NCI-H510A (cell line): ENCODE measurements at regions not wholly inside any gene's neighbourhood (a gene's known extent, or its start where the extent isn't known, plus 50 kb on each side); places are given as distances from the start of the nearest gene placed in this dataset.

Source experiments
- DNase-seq: peaks from one replicate; lab custom pipeline; 2025; lab: John Stamatoyannopoulos, UW

- DNase-seq = no peak
These were observed 307.2 kb downstream of the GADD45G start for GRCh38 chr9:89911721-89912604.

- no peak for DNase-seq
These were observed 307.8 kb downstream of the GADD45G start for GRCh38 chr9:89912605-89912953.

GRCh38 chr9:89915187-89915586 is 310.4 kb downstream of the GADD45G start:
- no peak for DNase-seq

GRCh38 chr9:89916001-89916597 is 311.3 kb downstream of the GADD45G start:
- DNase-seq = no peak

GRCh38 chr9:89917861-89918260 is 313.0 kb downstream of the GADD45G start:
- DNase-seq = no peak

GRCh38 chr9:89919171-89919681 is 314.4 kb downstream of the GADD45G start:
- DNase-seq = peak; percentile 86

- no peak for DNase-seq
These were observed 315.3 kb downstream of the GADD45G start for GRCh38 chr9:89920131-89920530.

- no peak for DNase-seq
These were observed 316.1 kb downstream of the GADD45G start for GRCh38 chr9:89920951-89921350.

- no peak for DNase-seq
These were observed 317.3 kb downstream of the GADD45G start for GRCh38 chr9:89922099-89922498.

GRCh38 chr9:89923174-89923573 is 318.4 kb downstream of the GADD45G start:
- DNase-seq = no peak

GRCh38 chr9:89923961-89924504 is 319.2 kb downstream of the GADD45G start:
- DNase-seq = no peak

GRCh38 chr9:89924611-89925010 is 319.8 kb downstream of the GADD45G start:
- no peak for DNase-seq

GRCh38 chr9:89926167-89926566 is 321.4 kb downstream of the GADD45G start:
- DNase-seq = no peak

GRCh38 chr9:89926691-89927220 is 321.9 kb downstream of the GADD45G start:
- DNase-seq = no peak

GRCh38 chr9:89928106-89928505 is 323.3 kb downstream of the GADD45G start:
- DNase-seq = no peak

- no peak for DNase-seq
These were observed 323.9 kb downstream of the GADD45G start for GRCh38 chr9:89928521-89929275.

- no peak for DNase-seq
These were observed 324.5 kb downstream of the GADD45G start for GRCh38 chr9:89929315-89929672.

GRCh38 chr9:89929673-89930480 is 325.1 kb downstream of the GADD45G start:
- peak; percentile 68 for DNase-seq

- no peak for DNase-seq
These were observed 328.8 kb downstream of the GADD45G start for GRCh38 chr9:89933578-89933977.

- DNase-seq = peak; percentile 59
These were observed 330.3 kb downstream of the GADD45G start for GRCh38 chr9:89935115-89935514.

- no peak for DNase-seq
These were observed 331.0 kb downstream of the GADD45G start for GRCh38 chr9:89935801-89936200.
